NCI-H187 treated with DMSO at 0.1 percent for 48 hours (cell line): ENCODE measurements at regions not wholly inside any gene's neighbourhood (a gene's known extent, or its start where the extent isn't known, plus 50 kb on each side); places are given as distances from the start of the nearest gene placed in this dataset.
A peak's percentile ranks its signal among the peaks of the same experiment; 100 is the strongest.

ENCODE experiments used
- DNase-seq: peaks from one replicate; lab custom pipeline; 2025; lab: John Stamatoyannopoulos, UW

GRCh38 chr3:88573472-88573871 is 423.7 kb downstream of the C3orf38 start:
- no peak for DNase-seq

GRCh38 chr3:88574146-88574545 is 424.4 kb downstream of the C3orf38 start:
- DNase-seq: no peak

- DNase-seq: no peak
Observed at GRCh38 chr3:88584451-88584850, 434.7 kb downstream of the C3orf38 start.

DNA sequence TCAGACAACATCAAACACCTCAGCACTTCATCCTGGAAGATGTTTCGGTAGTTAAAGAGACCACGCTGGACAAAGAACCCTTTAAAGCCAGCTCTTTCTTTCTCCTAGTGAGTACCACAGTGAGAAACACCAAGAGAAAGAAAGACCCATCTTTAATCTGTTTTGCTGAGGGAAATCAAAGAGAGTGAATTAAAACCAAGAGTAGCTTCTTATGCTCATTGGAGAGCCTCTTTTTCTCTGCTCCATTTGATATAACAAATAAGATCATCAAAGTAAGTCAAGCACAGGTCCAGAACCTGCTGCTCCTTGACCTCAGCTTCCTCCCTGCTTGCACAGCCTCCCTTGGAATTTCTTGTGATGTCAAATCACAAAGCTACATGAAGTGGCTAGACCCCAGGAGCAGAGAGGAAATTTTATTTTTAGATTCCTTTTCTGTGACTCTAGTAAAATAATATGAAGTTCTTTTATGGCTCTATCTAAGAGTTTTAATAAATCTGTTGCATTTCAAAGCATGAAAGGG is 436.4 kb downstream of the C3orf38 start:
- no peak for DNase-seq

DNA sequence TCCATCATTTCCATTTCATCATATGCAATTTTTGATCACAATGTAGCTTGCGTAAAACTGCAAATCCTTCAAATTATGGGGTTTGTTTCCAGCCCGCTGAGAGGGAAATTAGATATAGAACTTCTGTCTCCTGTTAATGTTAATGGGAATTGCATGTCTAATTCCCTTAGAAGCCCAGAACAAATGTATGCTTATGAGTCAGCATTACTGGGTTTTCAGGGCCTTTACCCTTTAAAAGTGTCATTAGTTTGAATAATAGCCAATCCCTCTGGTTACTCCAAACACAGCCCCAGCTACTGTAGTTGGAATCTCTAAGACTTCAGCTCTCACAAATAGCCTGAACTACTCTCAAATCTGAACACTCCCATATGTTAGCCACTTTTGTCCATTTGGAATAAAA is 439.4 kb downstream of the C3orf38 start:
- DNase-seq: no peak

GRCh38 chr3:88595026-88595425 is 445.3 kb downstream of the C3orf38 start:
- DNase-seq: no peak

- DNase-seq: no peak
Observed at GRCh38 chr3:88596451-88596850, 446.7 kb downstream of the C3orf38 start.

DNA sequence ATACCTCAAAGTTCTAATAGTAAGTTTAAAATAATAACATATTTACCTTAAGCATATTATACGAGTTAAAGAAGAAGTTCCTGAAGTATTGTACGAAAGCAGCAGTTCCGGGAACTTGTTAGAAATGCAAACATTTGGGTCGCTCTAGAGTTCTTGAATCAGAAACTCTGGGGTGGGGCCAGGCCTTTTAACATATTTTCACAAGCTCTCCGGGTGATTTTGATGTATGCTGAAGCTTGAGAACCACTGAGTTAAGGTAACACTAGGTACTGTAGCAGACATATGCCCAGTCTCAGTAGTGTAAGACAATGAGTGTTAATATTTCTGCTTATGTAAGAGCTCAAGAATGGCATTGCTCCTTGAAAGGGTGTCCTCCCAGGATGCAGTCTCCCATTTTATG is 461.1 kb downstream of the C3orf38 start:
- DNase-seq: no peak

- no peak for DNase-seq
Observed at GRCh38 chr3:88611826-88612326, 462.1 kb downstream of the C3orf38 start.

GRCh38 chr3:88616413-88616812 is 466.7 kb downstream of the C3orf38 start:
- DNase-seq: no peak

- DNase-seq: no peak
Observed at GRCh38 chr3:88617283-88617682, 467.5 kb downstream of the C3orf38 start.

GRCh38 chr3:88618021-88618645 is 468.4 kb downstream of the C3orf38 start:
- no peak for DNase-seq

DNA sequence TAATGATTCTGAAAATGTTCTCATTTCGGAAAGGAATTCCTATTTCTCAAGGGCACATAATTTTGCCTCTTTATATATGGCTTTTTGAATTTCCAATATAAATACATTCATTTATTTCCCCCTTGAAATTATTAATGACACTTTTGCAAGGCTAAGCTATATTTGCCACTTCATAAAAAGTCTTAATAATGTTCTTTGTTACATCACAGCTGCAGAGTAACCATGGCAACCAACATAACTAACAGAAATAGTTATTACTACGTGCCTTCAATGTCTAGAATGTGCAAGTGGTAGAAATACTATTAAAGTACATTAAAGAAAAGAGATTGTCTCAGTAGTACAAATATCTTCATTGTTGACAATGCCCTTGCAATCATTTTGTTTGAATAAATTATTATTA is 471.8 kb downstream of the C3orf38 start:
- no peak for DNase-seq

DNA sequence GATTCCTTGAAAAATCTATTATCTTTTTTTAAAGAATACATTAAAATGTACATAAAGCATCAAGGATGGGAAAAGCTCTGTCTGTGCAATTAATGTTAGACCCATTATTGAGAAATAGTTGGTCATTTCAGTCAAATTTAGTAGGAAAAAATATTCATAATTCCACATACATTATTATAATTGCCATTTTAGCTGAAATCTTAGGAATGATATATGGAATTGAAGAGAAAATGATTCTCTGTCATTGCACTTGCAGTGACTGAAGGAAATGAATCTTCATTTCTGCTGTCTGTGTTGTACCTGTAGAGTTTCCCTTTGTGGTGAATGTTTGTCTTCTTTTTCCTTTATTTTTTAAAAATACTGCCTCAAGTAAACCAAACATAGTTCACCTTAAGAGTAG is 473.9 kb downstream of the C3orf38 start:
- no peak for DNase-seq

DNA sequence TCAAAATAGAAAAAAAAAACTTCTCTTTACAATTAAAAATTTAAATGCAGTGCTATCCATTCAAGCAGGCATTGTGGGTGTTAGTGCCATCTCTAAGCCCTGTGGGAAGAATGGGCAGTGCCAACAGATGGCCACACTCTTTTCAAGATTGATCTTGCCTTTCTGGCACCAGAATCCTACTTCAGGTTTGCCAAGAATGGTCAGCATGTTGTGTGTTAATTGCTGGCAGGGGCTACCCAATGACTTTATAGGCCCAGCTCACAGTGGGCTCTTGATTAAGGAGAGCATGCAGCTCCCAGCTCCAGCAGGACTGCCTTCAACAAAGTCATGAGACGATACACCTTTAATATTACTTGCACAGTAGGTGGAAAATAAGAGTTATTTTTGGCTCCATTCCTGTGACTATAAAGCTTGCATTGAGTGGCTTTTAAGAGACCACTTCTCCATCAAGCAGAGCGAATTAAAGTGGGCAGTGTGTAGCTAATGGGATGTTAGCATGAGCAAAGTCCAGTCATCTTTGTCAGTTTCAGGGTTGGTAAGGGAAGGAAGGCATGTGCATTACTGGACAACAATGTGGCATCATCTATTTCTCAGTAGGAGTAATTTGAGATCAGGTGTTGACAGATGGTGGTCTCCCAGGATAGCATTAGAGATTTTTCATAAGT is 476.8 kb downstream of the C3orf38 start:
- peak; percentile 8 for DNase-seq

DNA sequence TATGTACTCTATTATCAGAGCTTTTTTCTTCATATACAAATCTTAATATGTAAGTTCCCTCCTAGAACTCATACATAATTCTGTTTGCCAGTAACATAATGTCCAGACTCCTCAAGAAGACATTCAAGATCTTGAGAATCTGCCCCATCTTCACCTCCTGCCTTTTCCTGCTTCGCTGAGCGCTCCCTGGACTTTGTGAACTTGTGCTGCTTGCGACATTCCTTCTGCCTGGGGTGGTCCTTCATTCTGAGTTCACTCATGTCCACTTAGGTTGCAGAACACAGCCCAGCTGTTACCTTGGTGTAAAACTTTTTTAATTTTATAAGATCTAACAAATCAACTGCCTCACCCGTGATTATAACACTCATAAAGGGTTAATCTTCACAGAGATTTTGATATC is 478.5 kb upstream of the EPHA3 start:
- DNase-seq: no peak

DNA sequence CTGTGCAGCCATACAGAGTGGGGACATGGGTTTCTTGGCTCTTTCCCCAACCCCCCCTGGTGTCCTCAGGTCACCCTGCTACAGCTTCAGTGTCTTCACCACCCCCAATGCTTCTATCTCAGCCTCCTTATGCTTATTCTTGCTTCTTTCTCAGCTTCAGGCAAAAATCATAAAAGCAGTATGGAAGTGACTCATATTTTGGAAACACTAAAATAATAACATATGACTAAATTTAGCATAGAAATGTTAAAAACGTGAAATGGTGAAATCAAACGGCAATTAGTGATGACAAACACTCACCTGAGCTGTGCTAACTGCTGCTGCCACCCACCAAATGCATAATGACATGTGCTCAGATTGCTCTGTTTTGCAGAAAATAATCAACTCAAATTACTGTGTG is 475.2 kb upstream of the EPHA3 start:
- no peak for DNase-seq

DNA sequence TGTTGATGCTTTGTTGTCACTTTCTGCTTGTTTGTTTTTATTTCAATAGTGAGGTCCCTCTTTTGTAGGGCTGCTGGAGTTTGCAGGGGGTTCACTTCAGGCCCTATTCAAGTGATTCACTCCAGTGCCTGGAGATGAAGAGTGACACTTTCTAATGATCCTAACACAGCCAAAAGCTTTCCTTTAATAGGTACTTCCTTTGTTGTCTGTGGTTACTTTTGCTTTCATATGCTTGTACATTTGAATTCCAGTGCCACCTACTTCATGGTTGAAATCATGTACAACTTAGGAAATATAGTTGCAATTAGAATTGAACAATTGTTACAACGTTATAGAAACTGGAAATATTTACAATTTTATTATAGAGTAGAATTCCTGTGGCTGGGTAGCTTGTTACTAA is 466.8 kb upstream of the EPHA3 start:
- DNase-seq: no peak

GRCh38 chr3:88641033-88641604 is 466.3 kb upstream of the EPHA3 start:
- DNase-seq: no peak

DNA sequence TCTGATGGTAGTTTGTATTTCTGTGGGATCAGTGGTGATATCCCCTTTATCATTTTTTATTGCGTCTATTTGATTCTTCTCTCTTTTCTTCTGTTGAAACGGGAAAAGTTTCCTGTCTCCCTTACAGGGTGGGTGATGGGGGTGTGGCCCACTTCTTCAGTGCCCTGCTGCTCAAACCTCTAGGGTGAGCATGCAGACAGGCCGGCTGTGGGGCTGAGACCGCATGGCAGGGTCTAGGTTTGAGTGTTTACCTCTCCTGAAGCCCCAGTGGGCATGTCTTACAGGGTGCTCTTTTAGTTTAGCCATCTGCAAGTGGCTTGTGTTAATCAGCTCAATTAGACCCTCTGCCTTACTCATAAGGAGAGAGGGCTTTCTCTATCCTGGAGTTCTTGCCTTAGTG is 450.0 kb upstream of the EPHA3 start:
- DNase-seq: no peak

- no peak for DNase-seq
Observed at GRCh38 chr3:88661433-88661824, 446.0 kb upstream of the EPHA3 start.

GRCh38 chr3:88668180-88668579 is 439.2 kb upstream of the EPHA3 start:
- no peak for DNase-seq

DNA sequence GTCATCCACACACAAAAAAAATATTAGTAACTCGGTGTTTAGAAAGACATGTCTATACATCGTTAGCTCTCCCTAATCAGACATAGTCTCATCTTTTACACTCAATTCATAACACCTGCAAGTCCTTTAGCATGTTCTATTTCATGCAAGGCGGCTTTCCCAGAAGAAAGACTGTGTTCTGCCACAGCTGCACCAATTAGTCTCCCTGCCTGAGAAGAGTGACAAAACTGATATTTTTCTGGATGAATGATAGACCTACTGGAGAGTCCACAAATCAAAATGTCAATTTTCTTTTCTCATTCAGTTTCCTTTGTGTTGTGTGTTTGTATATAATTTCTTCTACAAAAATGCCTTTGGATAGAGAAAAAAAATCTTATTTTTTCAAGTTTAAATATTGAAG is 435.8 kb upstream of the EPHA3 start:
- DNase-seq: no peak
